Chondrocyte (in vitro differentiated cells): ENCODE measurements at regions not wholly inside any gene's neighbourhood (a gene's known extent, or its start where the extent isn't known, plus 50 kb on each side); places are given as distances from the start of the nearest gene placed in this dataset.

ENCODE experiments used
- DNase-seq: peaks from one replicate; pipeline ENCODE4 v3.0.0; 2021; ENCODE audit warnings: mixed read lengths, low spot score
- H3K27ac Mint-ChIP-seq: one replicate; pipeline ENCODE4 v1.8.0; 2021; ENCODE audit warnings: mild to moderate bottlenecking, moderate library complexity, mixed read lengths; ENCODE audit not compliant: unreplicated experiment
- H3K27me3 Mint-ChIP-seq: 2 replicates; pipeline ENCODE4 v1.8.0; 2021; ENCODE audit warnings: low read depth, mixed read lengths
- H3K36me3 Mint-ChIP-seq: 2 replicates; pipeline ENCODE4 v1.8.0; 2021; ENCODE audit warnings: low read depth, mixed read lengths
- H3K4me1 Mint-ChIP-seq: 2 replicates; pipeline ENCODE4 v1.8.0; 2021; ENCODE audit warnings: low read depth, mild to moderate bottlenecking, mixed read lengths
- H3K4me3 Mint-ChIP-seq: one replicate; pipeline ENCODE4 v1.8.0; 2021; ENCODE audit warnings: mild to moderate bottlenecking, moderate library complexity, mixed read lengths; ENCODE audit not compliant: unreplicated experiment
- H3K9me3 Mint-ChIP-seq: 2 replicates; pipeline ENCODE4 v1.8.0; 2021; ENCODE audit warnings: low read depth, mixed read lengths
- CTCF ChIP-seq: fragments of 200-600 bp; sonication (generic); IDR thresholded peaks from 2 replicates; pipeline ENCODE4 v1.5.0; 2021; ENCODE audit warnings: antibody characterized with exemption, mild to moderate bottlenecking, moderate library complexity

GRCh38 chr3:192013110-192013509, 552.1 kb downstream of the PYDC2 start:
- no peak overlapping the region for H3K27ac Mint-ChIP-seq
- no peak for DNase-seq
- peaks cover 5% of the 10 kb centered on the region for H3K27me3 Mint-ChIP-seq
- peaks cover 9% of the 10 kb centered on the region for H3K9me3 Mint-ChIP-seq
- no peaks in the 10 kb centered on the region for H3K36me3 Mint-ChIP-seq
- H3K4me1 Mint-ChIP-seq = no peaks in the 10 kb centered on the region
- no peak overlapping the region for H3K4me3 Mint-ChIP-seq
- no peak for TF ChIP-seq CTCF

- Mint-ChIP-seq H3K36me3 (no peaks in the 10 kb centered on the region), H3K9me3 (peaks cover 10% of the 10 kb centered on the region), H3K4me1 (peaks cover 21% of the 10 kb centered on the region), H3K27me3 (peaks cover 5% of the 10 kb centered on the region), H3K27ac (peak overlapping the region; percentile 24), H3K4me3 (no peak overlapping the region)
- no peak for DNase-seq
- TF ChIP-seq CTCF = no peak
Observed at GRCh38 chr3:192022412-192022811, 561.4 kb downstream of the PYDC2 start.

- no peaks in the 10 kb centered on the region for H3K36me3 Mint-ChIP-seq
Observed at GRCh38 chr3:192024751-192025150, 563.8 kb downstream of the PYDC2 start.

GRCh38 chr3:192026661-192027060, 565.7 kb downstream of the PYDC2 start:
- H3K4me3 Mint-ChIP-seq = no peak overlapping the region
- peaks cover 3% of the 10 kb centered on the region for H3K9me3 Mint-ChIP-seq
- TF ChIP-seq CTCF = no peak
- DNase-seq = no peak
- peaks cover 5% of the 10 kb centered on the region for H3K27me3 Mint-ChIP-seq
- H3K4me1 Mint-ChIP-seq = peaks cover 9% of the 10 kb centered on the region
- no peaks in the 10 kb centered on the region for H3K36me3 Mint-ChIP-seq
- no peak overlapping the region for H3K27ac Mint-ChIP-seq

More at GRCh38 chr3:192024751-192025150, 563.8 kb downstream of the PYDC2 start:
- no peak overlapping the region for H3K27ac Mint-ChIP-seq
- no peak for DNase-seq
- no peak for TF ChIP-seq CTCF
- peaks cover 17% of the 10 kb centered on the region for H3K4me1 Mint-ChIP-seq
- H3K9me3 Mint-ChIP-seq = peaks cover 3% of the 10 kb centered on the region
- H3K27me3 Mint-ChIP-seq = peaks cover 5% of the 10 kb centered on the region
- H3K4me3 Mint-ChIP-seq = no peak overlapping the region

GRCh38 chr3:192031941-192032340, 571.0 kb downstream of the PYDC2 start:
- Mint-ChIP-seq H3K9me3 (peaks cover 7% of the 10 kb centered on the region), H3K27ac (no peak overlapping the region), H3K4me3 (no peak overlapping the region), H3K4me1 (no peaks in the 10 kb centered on the region), H3K27me3 (no peaks in the 10 kb centered on the region), H3K36me3 (no peaks in the 10 kb centered on the region)
- TF ChIP-seq CTCF = no peak
- DNase-seq = no peak
